ENCODE measurements at regions not wholly inside any gene's neighbourhood (a gene's known extent, or its start where the extent isn't known, plus 50 kb on each side); places are given as distances from the start of the nearest gene placed in this dataset.
A peak's percentile ranks its signal among the peaks of the same experiment; 100 is the strongest.

- Histone ChIP-seq H3K27ac (peak overlapping the region in 3 of 4 donors; percentile 43 to 58 (median 47)), H3K27me3 (peaks cover 0 to 5% (median 0%) of the 10 kb centered on the region in 3 donors), H3K36me3 (no peaks in the 10 kb centered on the region), H3K4me1 (peaks cover 0 to 22% (median 14%) of the 10 kb centered on the region in 4 donors), H3K4me3 (peak overlapping the region; percentile 6 to 39 (median 34)), H3K9me3 (no peaks in the 10 kb centered on the region)
- DNase-seq: no peak
- no peak for TF ChIP-seq EP300 (IDR thresholded peaks at IDR 0.05)
- peak in 1 of 4 donors; percentile 12 for TF ChIP-seq POLR2AphosphoS5 (IDR thresholded peaks at IDR 0.05)
- TF ChIP-seq POLR2A (IDR thresholded peaks at IDR 0.05): no peak
- no peak for TF ChIP-seq CTCF (IDR thresholded peaks at IDR 0.05)
- WGBS, 2 donors: 13 to 49% methylated on average over 22 of the region's 22 CpGs
- intact Hi-C loops (cut with DNase I): no loop called here
Measured at GRCh38 chr6:165846123-165846966, 183.3 kb upstream of the PDE10A start.

- 17 to 24% methylated on average over 3 of the region's 3 CpGs for WGBS, 2 donors
- Histone ChIP-seq H3K4me1 (peaks cover 0 to 22% (median 14%) of the 10 kb centered on the region in 4 donors), H3K27me3 (peaks cover 0 to 5% (median 0%) of the 10 kb centered on the region in 3 donors), H3K27ac (peak overlapping the region in 1 of 4 donors; percentile 58), H3K36me3 (no peaks in the 10 kb centered on the region), H3K4me3 (peak overlapping the region in 2 of 4 donors; percentile 36 to 39), H3K9me3 (no peaks in the 10 kb centered on the region)
- intact Hi-C loops (cut with DNase I): no loop called here
- no peak for DNase-seq
- no peak for TF ChIP-seq EP300 (IDR thresholded peaks at IDR 0.05)
- no peak for TF ChIP-seq CTCF (IDR thresholded peaks at IDR 0.05)
- no peak for TF ChIP-seq POLR2A (IDR thresholded peaks at IDR 0.05)
- no peak for TF ChIP-seq POLR2AphosphoS5 (IDR thresholded peaks at IDR 0.05)
Measured at GRCh38 chr6:165845493-165845892, 182.5 kb upstream of the PDE10A start.

GRCh38 chr6:165844801-165845364 lies 181.8 kb upstream of the PDE10A start:
- no peaks in the 10 kb centered on the region for H3K36me3 ChIP-seq
- WGBS, 2 donors: 60 to 64% methylated on average over 4 of the region's 4 CpGs
- intact Hi-C loops (cut with DNase I): no loop called here
- no peak for TF ChIP-seq POLR2AphosphoS5 (IDR thresholded peaks at IDR 0.05)
- no peak for TF ChIP-seq CTCF (IDR thresholded peaks at IDR 0.05)
- TF ChIP-seq POLR2A (IDR thresholded peaks at IDR 0.05): no peak
- no peak for TF ChIP-seq EP300 (IDR thresholded peaks at IDR 0.05)
- no peaks in the 10 kb centered on the region for H3K9me3 ChIP-seq
- no peak for DNase-seq
- peak overlapping the region in 1 of 4 donors; percentile 58 for H3K27ac ChIP-seq
- peaks cover 0 to under 1% (median 0%) of the 10 kb centered on the region in 3 donors for H3K27me3 ChIP-seq
- peaks cover 0 to 18% (median 12%) of the 10 kb centered on the region in 4 donors for H3K4me1 ChIP-seq
- H3K4me3 ChIP-seq: no peak overlapping the region

GRCh38 chr6:165844232-165844631 lies 181.2 kb upstream of the PDE10A start:
- Histone ChIP-seq H3K9me3 (no peaks in the 10 kb centered on the region), H3K27me3 (no peaks in the 10 kb centered on the region), H3K36me3 (no peaks in the 10 kb centered on the region), H3K27ac (no peak overlapping the region), H3K4me1 (peaks cover 0 to 18% (median 12%) of the 10 kb centered on the region in 4 donors), H3K4me3 (no peak overlapping the region)
- WGBS, 2 donors: 81 to 85% methylated on average over 5 of the region's 5 CpGs
- no peak for DNase-seq
- intact Hi-C loops (cut with DNase I): no loop called here
- TF ChIP-seq EP300 (IDR thresholded peaks at IDR 0.05) (no peak), CTCF (IDR thresholded peaks at IDR 0.05) (no peak), POLR2AphosphoS5 (IDR thresholded peaks at IDR 0.05) (no peak), POLR2A (IDR thresholded peaks at IDR 0.05) (no peak)
